Keratinocyte (primary cell): ENCODE measurements at regions not wholly inside any gene's neighbourhood (a gene's known extent, or its start where the extent isn't known, plus 50 kb on each side); places are given as distances from the start of the nearest gene placed in this dataset.

Source experiments
- DNase-seq: peaks from one replicate; pipeline ENCODE4 v3.0.0-alpha.2; 2011; ENCODE audit warnings: low read depth, missing footprints, low spot score
- FAIRE-seq: peaks from 2 replicates; lab custom pipeline; 2011; peaks lifted over from hg19 to GRCh38; lab: Jason Lieb, UNC
- H2AFZ ChIP-seq: 2 replicates; pipeline ENCODE4 v1.6.0; 2012; ENCODE audit warnings: low read length, control low read depth, inconsistent platforms; ENCODE audit not compliant: control insufficient read depth
- H3K27ac ChIP-seq: 2 replicates; pipeline ENCODE4 v1.5.1; 2011; ENCODE audit warnings: low read length; ENCODE audit not compliant: control insufficient read depth, insufficient read depth
- H3K27me3 ChIP-seq: 3 replicates; pipeline ENCODE4 v1.6.0; 2011; ENCODE audit warnings: low read length; ENCODE audit not compliant: control insufficient read depth, insufficient read depth; ENCODE audit errors: extremely low read depth
- H3K36me3 ChIP-seq, 2 experiments: 2 replicates in 1 of 2; 3 replicates in 1 of 2; pipeline ENCODE4 v1.5.1; 2011; ENCODE audit warnings: low read length in 2 of 2, mild to moderate bottlenecking in 1 of 2; ENCODE audit not compliant: control insufficient read depth in 2 of 2, insufficient read depth in 2 of 2; ENCODE audit errors: extremely low read depth in 1 of 2
- H3K4me1 ChIP-seq: 3 replicates; pipeline ENCODE4 v1.5.1; 2011; ENCODE audit warnings: low read length; ENCODE audit not compliant: control insufficient read depth, insufficient read depth; ENCODE audit errors: extremely low read depth
- H3K4me2 ChIP-seq: 3 replicates; pipeline ENCODE4 v1.6.0; 2011; ENCODE audit warnings: low read depth, low read length; ENCODE audit not compliant: control insufficient read depth, insufficient read depth; ENCODE audit errors: extremely low read depth
- H3K4me3 ChIP-seq, 3 experiments: fragments of 200-600 bp in 1 of 3; sonication (generic) in 1 of 3; 2 replicates in 2 of 3; 3 replicates in 1 of 3; pipeline ENCODE4 v1.5.1; 2011 to 2016; ENCODE audit warnings: low read length in 3 of 3, mild to moderate bottlenecking in 3 of 3, control low read depth in 2 of 3, inconsistent platforms in 1 of 3, low read depth in 1 of 3, mixed read lengths in 1 of 3, mixed run types in 1 of 3, moderate library complexity in 1 of 3; ENCODE audit not compliant: control insufficient read depth in 2 of 3, insufficient read depth in 2 of 3; ENCODE audit errors: extremely low read depth in 1 of 3
- H3K79me2 ChIP-seq: 2 replicates; pipeline ENCODE4 v1.6.0; 2012; ENCODE audit warnings: low read length; ENCODE audit not compliant: control insufficient read depth, insufficient read depth
- H3K9ac ChIP-seq: 3 replicates; pipeline ENCODE4 v1.6.0; 2011; ENCODE audit warnings: low read length; ENCODE audit not compliant: control insufficient read depth, insufficient read depth; ENCODE audit errors: extremely low read depth
- H3K9me1 ChIP-seq: 3 replicates; pipeline ENCODE4 v1.6.0; 2011; ENCODE audit warnings: low read length; ENCODE audit not compliant: control insufficient read depth, insufficient read depth; ENCODE audit errors: extremely low read depth
- H3K9me3 ChIP-seq: 2 replicates; pipeline ENCODE4 v1.5.1; 2012; ENCODE audit warnings: low read depth, low read length; ENCODE audit not compliant: control insufficient read depth
- H4K20me1 ChIP-seq: 3 replicates; pipeline ENCODE4 v1.6.0; 2011; ENCODE audit warnings: low read length; ENCODE audit not compliant: control insufficient read depth, insufficient read depth; ENCODE audit errors: extremely low read depth
- EZH2 ChIP-seq: IDR thresholded peaks from one replicate; pipeline ENCODE4 v1.6.1; 2012; ENCODE audit warnings: inconsistent platforms, mild to moderate bottlenecking, low read length, moderate library complexity
- dilution Hi-C: fragments of 300-500 bp; cut with MboI; formaldehyde crosslinking; loops from one replicate; pipeline ENCODE4 v1.7.0; 2020; ENCODE audit warnings: low sequenced_read_pairs; ENCODE audit not compliant: extremely low pct_ligation_motif_present
- TF ChIP-seq, protein P1 (sequence below), 3 experiments: IDR thresholded peaks in 1 of 3; conservative IDR thresholded peaks in 1 of 3; optimal IDR thresholded peaks in 1 of 3; 2 replicates in 2 of 3; 3 replicates in 1 of 3; pipeline versions ENCODE3 to v1.5.1; 2011; ENCODE audit warnings: low read length in 3 of 3, mild to moderate bottlenecking in 3 of 3, moderate library complexity in 2 of 3, control low read depth in 1 of 3, inconsistent platforms in 1 of 3; ENCODE audit not compliant: insufficient read depth in 2 of 3; ENCODE audit errors: extremely low read depth in 1 of 3

DNA sequence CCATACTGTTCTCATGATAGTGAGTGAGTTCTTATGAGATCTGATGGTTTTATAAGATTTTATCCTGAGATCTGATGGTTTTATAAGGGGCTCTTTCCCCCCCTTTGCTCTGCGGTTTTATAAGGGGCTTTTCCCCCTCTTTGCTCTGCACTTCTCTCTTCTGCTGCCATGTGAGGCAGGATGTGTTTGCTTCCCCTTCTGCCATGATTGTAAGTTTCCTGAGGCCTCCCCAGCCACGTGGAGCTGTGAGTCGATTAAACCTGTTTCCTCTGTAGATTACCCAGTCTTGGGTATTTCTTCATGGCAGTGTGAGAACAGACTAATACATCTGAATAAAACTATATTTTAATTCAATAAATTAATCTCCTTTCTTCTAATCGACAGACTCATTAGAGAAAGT, 64.9 kb upstream of the ZSWIM6 start:
- Histone ChIP-seq H3K9me3 (no peaks in the 10 kb centered on the region), H3K79me2 (no peaks in the 10 kb centered on the region), H3K4me3 (no peak overlapping the region), H3K36me3 (no peaks in the 10 kb centered on the region), H3K9me1 (no peaks in the 10 kb centered on the region), H3K4me2 (no peak overlapping the region), H3K4me1 (peaks cover 4% of the 10 kb centered on the region), H3K9ac (no peak overlapping the region), H2AFZ (no peak overlapping the region), H3K27me3 (no peaks in the 10 kb centered on the region), H4K20me1 (no peaks in the 10 kb centered on the region), H3K27ac (no peak overlapping the region)
- DNase-seq (no peak), FAIRE-seq (no peak)
- dilution Hi-C loops, result no loop called here
- TF ChIP-seq, protein P1, sequence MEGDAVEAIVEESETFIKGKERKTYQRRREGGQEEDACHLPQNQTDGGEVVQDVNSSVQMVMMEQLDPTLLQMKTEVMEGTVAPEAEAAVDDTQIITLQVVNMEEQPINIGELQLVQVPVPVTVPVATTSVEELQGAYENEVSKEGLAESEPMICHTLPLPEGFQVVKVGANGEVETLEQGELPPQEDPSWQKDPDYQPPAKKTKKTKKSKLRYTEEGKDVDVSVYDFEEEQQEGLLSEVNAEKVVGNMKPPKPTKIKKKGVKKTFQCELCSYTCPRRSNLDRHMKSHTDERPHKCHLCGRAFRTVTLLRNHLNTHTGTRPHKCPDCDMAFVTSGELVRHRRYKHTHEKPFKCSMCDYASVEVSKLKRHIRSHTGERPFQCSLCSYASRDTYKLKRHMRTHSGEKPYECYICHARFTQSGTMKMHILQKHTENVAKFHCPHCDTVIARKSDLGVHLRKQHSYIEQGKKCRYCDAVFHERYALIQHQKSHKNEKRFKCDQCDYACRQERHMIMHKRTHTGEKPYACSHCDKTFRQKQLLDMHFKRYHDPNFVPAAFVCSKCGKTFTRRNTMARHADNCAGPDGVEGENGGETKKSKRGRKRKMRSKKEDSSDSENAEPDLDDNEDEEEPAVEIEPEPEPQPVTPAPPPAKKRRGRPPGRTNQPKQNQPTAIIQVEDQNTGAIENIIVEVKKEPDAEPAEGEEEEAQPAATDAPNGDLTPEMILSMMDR (optimal IDR thresholded peaks at IDR 0.05 in 1 of 3, IDR thresholded peaks at IDR 0.05 in 1 of 3, conservative IDR thresholded peaks at IDR 0.05 in 1 of 3; ENCODE audit: extremely low read depth in 1 of 3, insufficient read depth in 2 of 3, low read length in 3 of 3), result no peak
- no peak for TF ChIP-seq EZH2

DNA sequence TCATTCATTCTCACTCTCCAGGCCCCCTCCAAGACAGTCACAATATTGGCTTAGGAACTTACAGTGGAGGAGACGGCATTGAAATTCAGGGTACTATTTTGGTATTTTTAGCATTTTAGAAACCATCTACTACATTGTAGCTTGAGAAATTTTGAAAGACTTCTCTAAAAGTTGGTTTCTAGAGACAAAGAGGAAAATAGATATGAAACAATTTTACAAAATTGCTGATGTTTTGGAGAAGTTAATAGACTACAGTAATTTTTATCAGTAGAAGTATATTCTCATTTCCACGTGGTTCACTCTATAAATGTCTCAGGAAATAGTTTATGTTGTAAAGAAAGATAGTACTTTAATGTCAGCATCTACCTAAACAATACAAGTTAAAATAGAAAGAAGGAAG, 63.2 kb upstream of the ZSWIM6 start:
- no peak overlapping the region for H3K27ac ChIP-seq

More for the DNA sequence above, 63.2 kb upstream of the ZSWIM6 start:
- Histone ChIP-seq H2AFZ (no peak overlapping the region), H3K4me3 (no peak overlapping the region), H3K79me2 (no peaks in the 10 kb centered on the region), H3K4me2 (no peak overlapping the region), H3K9ac (no peak overlapping the region), H3K9me3 (no peaks in the 10 kb centered on the region), H3K9me1 (no peaks in the 10 kb centered on the region), H3K36me3 (no peaks in the 10 kb centered on the region), H4K20me1 (no peaks in the 10 kb centered on the region), H3K27me3 (no peaks in the 10 kb centered on the region), H3K4me1 (peaks cover 4% of the 10 kb centered on the region)
- TF ChIP-seq, protein P1 (optimal IDR thresholded peaks at IDR 0.05 in 1 of 3, IDR thresholded peaks at IDR 0.05 in 1 of 3, conservative IDR thresholded peaks at IDR 0.05 in 1 of 3; ENCODE audit: extremely low read depth in 1 of 3, insufficient read depth in 2 of 3, low read length in 3 of 3), result no peak
- TF ChIP-seq EZH2, result no peak
- FAIRE-seq (no peak), DNase-seq (no peak)
- dilution Hi-C loops, result no loop called here
